H1 (cell line): ENCODE measurements at regions not wholly inside any gene's neighbourhood (a gene's known extent, or its start where the extent isn't known, plus 50 kb on each side); places are given as distances from the start of the nearest gene placed in this dataset.

Experiments
- CTCF ChIA-PET: fragments of 300-600 bp; sonication (Branson Sonifier 250); formaldehyde crosslinking; loops from one replicate; lab custom pipeline; 2021; ENCODE audit not compliant: partially characterized antibody; lab: Charles Lee
- POLR2A ChIA-PET: fragments of 300-600 bp; sonication (Branson Sonifier 250); formaldehyde crosslinking; loops from one replicate; lab custom pipeline; 2021; ENCODE audit warnings: inconsistent platforms; ENCODE audit not compliant: partially characterized antibody; lab: Charles Lee
- DNase-seq, 2 experiments: peaks; one replicate each; pipeline versions ENCODE4 v3.0.0 to v3.0.0-alpha.2; 2010 to 2022; ENCODE audit warnings: low spot score in 2 of 2, low read depth in 1 of 2, mixed read lengths in 1 of 2
- FAIRE-seq: peaks from 2 replicates; lab custom pipeline; 2011; peaks lifted over from hg19 to GRCh38; lab: Jason Lieb, UNC
- H2AFZ ChIP-seq: 2 replicates; pipeline ENCODE4 v1.8.1; 2012; ENCODE audit warnings: low read length, inconsistent platforms
- H2AK5ac ChIP-seq: 2 replicates; pipeline ENCODE4 v1.6.1; 2013; ENCODE audit warnings: low read depth, low read length
- H2BK120ac ChIP-seq: replicated peaks from 2 replicates; pipeline ENCODE3; 2013; ENCODE audit warnings: low read depth, low read length, inconsistent platforms
- H2BK12ac ChIP-seq: 2 replicates; pipeline ENCODE4 v1.6.1; 2013; ENCODE audit warnings: low read depth, low read length
- H2BK15ac ChIP-seq: 2 replicates; pipeline ENCODE4 v1.6.1; 2013; ENCODE audit warnings: low read length
- H2BK20ac ChIP-seq: 2 replicates; pipeline ENCODE4 v1.6.1; 2013; ENCODE audit warnings: low read length
- H2BK5ac ChIP-seq: 2 replicates; pipeline ENCODE4 v1.6.1; 2013; ENCODE audit warnings: low read depth, low read length
- H3K14ac ChIP-seq: 2 replicates; pipeline ENCODE4 v1.6.1; 2013; ENCODE audit warnings: inconsistent platforms; ENCODE audit not compliant: insufficient read length
- H3K18ac ChIP-seq: 2 replicates; pipeline ENCODE4 v1.6.1; 2013; ENCODE audit warnings: low read length; ENCODE audit errors: extremely low read depth
- H3K23ac ChIP-seq: 2 replicates; pipeline ENCODE4 v1.6.1; 2013; ENCODE audit warnings: inconsistent platforms; ENCODE audit not compliant: insufficient read length
- H3K23me2 ChIP-seq: 2 replicates; pipeline ENCODE4 v1.6.1; 2013; ENCODE audit warnings: low read depth, low read length
- H3K27ac ChIP-seq: 2 replicates; pipeline ENCODE4 v1.6.1; 2011; ENCODE audit warnings: low read depth, low read length, inconsistent platforms
- H3K27me3 ChIP-seq, 4 experiments: replicated peaks in 1 of 4; 1 replicate in 1 of 4; 2 replicates in 3 of 4; pipeline versions ENCODE4 v1.6.1 to v1.8.1; 2011 to 2013; ENCODE audit warnings: low read length in 3 of 4, mild to moderate bottlenecking in 3 of 4, inconsistent platforms in 2 of 4, mixed read lengths in 2 of 4, moderate library complexity in 1 of 4; ENCODE audit not compliant: control insufficient read depth in 3 of 4, insufficient read depth in 3 of 4; ENCODE audit errors: extremely low read depth in 1 of 4
- H3K36me3 ChIP-seq, 4 experiments: 2 replicates each; pipeline versions ENCODE4 v1.6.1 to v1.8.1; 2011 to 2013; ENCODE audit warnings: mild to moderate bottlenecking in 4 of 4, low read length in 3 of 4, moderate library complexity in 2 of 4, control low read depth in 1 of 4, inconsistent platforms in 1 of 4; ENCODE audit not compliant: insufficient read depth in 4 of 4, control insufficient read depth in 2 of 4
- H3K4ac ChIP-seq: replicated peaks from 2 replicates; pipeline ENCODE3; 2013; ENCODE audit warnings: low read length, low read depth, mixed read lengths, inconsistent platforms; ENCODE audit not compliant: insufficient read length
- H3K4me1 ChIP-seq, 4 experiments: replicated peaks in 1 of 4; 1 replicate in 1 of 4; 2 replicates in 3 of 4; pipeline versions ENCODE4 v1.6.1 to v1.8.1; 2011 to 2013; ENCODE audit warnings: low read length in 3 of 4, inconsistent platforms in 2 of 4, mixed read lengths in 1 of 4; ENCODE audit not compliant: insufficient read depth in 4 of 4, control insufficient read depth in 3 of 4
- H3K4me2 ChIP-seq, 2 experiments: 2 replicates each; pipeline versions ENCODE4 v1.6.1 to v1.8.1; 2011 to 2013; ENCODE audit warnings: low read depth in 2 of 2, low read length in 2 of 2, control low read depth in 1 of 2, inconsistent platforms in 1 of 2, mild to moderate bottlenecking in 1 of 2; ENCODE audit not compliant: insufficient read depth in 1 of 2
- H3K4me3 ChIP-seq, 4 experiments: fragments of 200-600, 300-600 bp in 1 of 4; sonication (generic), shearing (Covaris generic), sonication (Bioruptor Twin) in 1 of 4; 2 replicates each; pipeline versions ENCODE4 v1.5.1 to v1.8.1; 2011 to 2016; ENCODE audit warnings: low read length in 4 of 4, low read depth in 3 of 4, control low read depth in 2 of 4, inconsistent platforms in 2 of 4, mild to moderate bottlenecking in 2 of 4, mixed read lengths in 1 of 4, moderate library complexity in 1 of 4; ENCODE audit not compliant: insufficient read depth in 2 of 4; ENCODE audit errors: extremely low read depth in 1 of 4
- H3K56ac ChIP-seq: replicated peaks from 2 replicates; pipeline ENCODE3; 2013; ENCODE audit warnings: low read depth, mild to moderate bottlenecking, mixed read lengths, low read length, inconsistent platforms; ENCODE audit not compliant: insufficient read length
- H3K79me1 ChIP-seq: 2 replicates; pipeline ENCODE4 v1.6.1; 2013; ENCODE audit warnings: low read depth, low read length, control low read depth
- H3K79me2 ChIP-seq, 2 experiments: 2 replicates each; pipeline versions ENCODE4 v1.6.1 to v1.8.1; 2012 to 2013; ENCODE audit warnings: low read length in 2 of 2, mild to moderate bottlenecking in 2 of 2, inconsistent platforms in 1 of 2; ENCODE audit not compliant: insufficient read depth in 2 of 2, control insufficient read depth in 1 of 2
- H3K9ac ChIP-seq, 4 experiments: replicated peaks in 1 of 4; 1 replicate in 1 of 4; 2 replicates in 3 of 4; pipeline versions ENCODE4 v1.6.1 to v1.8.1; 2011 to 2013; ENCODE audit warnings: low read depth in 3 of 4, low read length in 3 of 4, control low read depth in 2 of 4, mild to moderate bottlenecking in 2 of 4, moderate library complexity in 2 of 4, inconsistent platforms in 1 of 4; ENCODE audit errors: extremely low read depth in 1 of 4
- H3K9me3 ChIP-seq, 2 experiments: 2 replicates each; pipeline versions ENCODE4 v1.6.1 to v1.8.1; 2012 to 2013; ENCODE audit warnings: mild to moderate bottlenecking in 2 of 2, moderate library complexity in 2 of 2, control low read depth in 1 of 2, inconsistent platforms in 1 of 2, low read depth in 1 of 2, low read length in 1 of 2, mixed read lengths in 1 of 2; ENCODE audit not compliant: insufficient read depth in 2 of 2
- H4K20me1 ChIP-seq, 2 experiments: replicated peaks in 1 of 2; 2 replicates each; pipeline versions ENCODE3 to v1.8.1; 2011 to 2013; ENCODE audit warnings: inconsistent platforms in 2 of 2, low read length in 2 of 2, mild to moderate bottlenecking in 1 of 2; ENCODE audit not compliant: insufficient read depth in 2 of 2, control insufficient read depth in 1 of 2
- H4K5ac ChIP-seq: 2 replicates; pipeline ENCODE4 v1.6.1; 2013; ENCODE audit warnings: low read length, low read depth, mixed read lengths, inconsistent platforms; ENCODE audit not compliant: insufficient read length
- H4K8ac ChIP-seq: 2 replicates; pipeline ENCODE4 v1.8.0; 2013; ENCODE audit warnings: mild to moderate bottlenecking, moderate library complexity, low read length, inconsistent platforms; ENCODE audit not compliant: insufficient read depth; ENCODE audit errors: extremely low read depth
- H4K91ac ChIP-seq: replicated peaks from 2 replicates; pipeline ENCODE3; 2013; ENCODE audit warnings: low read length, mixed read lengths, inconsistent platforms; ENCODE audit not compliant: insufficient read length
- CTCF ChIP-seq, 3 experiments: IDR thresholded peaks; 1 replicate in 2 of 3; 2 replicates in 1 of 3; pipeline versions ENCODE4 v1.5.1 to v1.6.1; 2011; ENCODE audit warnings: low read length in 3 of 3, mild to moderate bottlenecking in 3 of 3, inconsistent platforms in 2 of 3, low read depth in 1 of 3, moderate library complexity in 1 of 3; ENCODE audit not compliant: insufficient read depth in 1 of 3; ENCODE audit errors: control extremely low read depth in 1 of 3
- KDM5A ChIP-seq: fragments of 200-600 bp; IDR thresholded peaks from 2 replicates; pipeline ENCODE4 v1.7.1; 2012; ENCODE audit warnings: mild to moderate bottlenecking, low read length, inconsistent platforms, mixed read lengths
- SRF ChIP-seq: IDR thresholded peaks from 2 replicates; pipeline ENCODE4 v1.6.1; 2011; ENCODE audit warnings: mild to moderate bottlenecking, low read depth, low read length, moderate library complexity
- TAF7 ChIP-seq: optimal IDR thresholded peaks from 2 replicates; pipeline ENCODE3; 2011; ENCODE audit warnings: low read depth, mild to moderate bottlenecking, inconsistent platforms, low read length, moderate library complexity, borderline replicate concordance
- WGBS, 2 experiments: shearing (Covaris generic) in 1 of 2; methylation state at CpG; one replicate each; pipeline versions ENCODE4 v1.1.6 to v1.1.7; 2013 to 2015; ENCODE audit warnings: low lambda C conversion rate in 2 of 2, mixed read lengths in 2 of 2, inconsistent platforms in 1 of 2, low coverage in 1 of 2, missing lambda C conversion rate in 1 of 2; ENCODE audit not compliant: insufficient replicate concordance in 2 of 2, insufficient coverage in 1 of 2, insufficient read length in 1 of 2; ENCODE audit errors: extremely low coverage in 1 of 2, missing lambda C conversion rate in 1 of 2; 5-methylcytosine and 5-hydroxymethylcytosine counted together

DNA sequence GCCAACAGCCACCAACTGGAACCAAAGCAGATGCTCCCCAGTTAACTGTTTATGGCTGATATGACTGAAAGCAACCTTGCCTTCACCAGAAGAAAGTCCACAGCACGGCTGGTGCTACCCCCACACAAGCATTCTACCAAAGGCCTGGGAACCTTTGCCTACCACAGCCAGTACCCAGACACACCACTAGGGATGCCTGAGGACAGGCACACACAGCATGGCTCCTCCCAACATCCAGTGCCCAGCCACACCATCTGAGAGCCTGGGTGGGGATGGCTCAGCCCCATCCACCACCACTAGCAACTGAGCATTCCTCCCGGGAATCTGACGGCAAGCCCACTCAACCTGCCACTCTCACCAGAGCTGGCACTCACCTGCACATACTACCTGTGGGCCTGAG lies 178.6 kb downstream of the SLC7A11 start:
- Histone ChIP-seq H3K56ac (no peak overlapping the region), H2BK5ac (no peak overlapping the region), H3K4me1 (no peaks in the 10 kb centered on the region), H4K91ac (peak overlapping the region; percentile 7), H3K4ac (no peak overlapping the region), H3K4me2 (no peak overlapping the region), H2BK12ac (no peak overlapping the region), H3K14ac (no peak overlapping the region), H2BK120ac (no peak overlapping the region), H3K79me2 (no peaks in the 10 kb centered on the region), H3K27ac (no peak overlapping the region), H2AFZ (no peak overlapping the region), H3K9ac (no peak overlapping the region), H2BK20ac (no peak overlapping the region), H3K23me2 (no peaks in the 10 kb centered on the region), H3K18ac (no peak overlapping the region), H4K5ac (no peak overlapping the region), H2BK15ac (peak overlapping the region; percentile 3; the same call in 1 of the 2 replicates), H3K36me3 (no peaks in the 10 kb centered on the region), H4K20me1 (no peaks in the 10 kb centered on the region), H4K8ac (no peak overlapping the region), H2AK5ac (no peak overlapping the region), H3K4me3 (no peak overlapping the region), H3K27me3 (no peaks in the 10 kb centered on the region), H3K23ac (no peak overlapping the region), H3K9me3 (no peaks in the 10 kb centered on the region), H3K79me1 (no peaks in the 10 kb centered on the region)
- ChIA-PET POLR2A (no interaction called here), CTCF (interaction anchor here (0.6 to 4.2 kb wide), 16 partner anchors 9 to 596 kb away, joined by 3 to 31 read pairs (median 5); no protein-coding TSS in a partner anchor)
- no peak for TF ChIP-seq SRF
- no peak for TF ChIP-seq TAF7
- peak in 2 of 3 experiments; percentile 37 to 38; a peak in 2 of 4 replicates for TF ChIP-seq CTCF (IDR thresholded peaks at IDR 0.05; ENCODE audit: control extremely low read depth in 1 of 3, insufficient read depth in 1 of 3, low read depth in 1 of 3, low read length in 3 of 3)
- no peak for TF ChIP-seq KDM5A
- 92% methylated on average over 3 of the region's 3 CpGs; no CpG with 5 or more reads in 1 of the 2 experiments for WGBS, 2 experiments
- DNase-seq (no peak), FAIRE-seq (no peak)
